H1 (cell line): ENCODE measurements at regions not wholly inside any gene's neighbourhood (a gene's known extent, or its start where the extent isn't known, plus 50 kb on each side); places are given as distances from the start of the nearest gene placed in this dataset.

ENCODE experiments used
- CTCF ChIA-PET: fragments of 300-600 bp; sonication (Branson Sonifier 250); formaldehyde crosslinking; loops from one replicate; lab custom pipeline; 2021; ENCODE audit not compliant: partially characterized antibody; lab: Charles Lee
- POLR2A ChIA-PET: fragments of 300-600 bp; sonication (Branson Sonifier 250); formaldehyde crosslinking; loops from one replicate; lab custom pipeline; 2021; ENCODE audit warnings: inconsistent platforms; ENCODE audit not compliant: partially characterized antibody; lab: Charles Lee
- DNase-seq, 2 experiments: peaks; one replicate each; pipeline versions ENCODE4 v3.0.0 to v3.0.0-alpha.2; 2010 to 2022; ENCODE audit warnings: low spot score in 2 of 2, low read depth in 1 of 2, mixed read lengths in 1 of 2
- FAIRE-seq: peaks from 2 replicates; lab custom pipeline; 2011; peaks lifted over from hg19 to GRCh38; lab: Jason Lieb, UNC
- H2AFZ ChIP-seq: 2 replicates; pipeline ENCODE4 v1.8.1; 2012; ENCODE audit warnings: low read length, inconsistent platforms
- H2AK5ac ChIP-seq: 2 replicates; pipeline ENCODE4 v1.6.1; 2013; ENCODE audit warnings: low read depth, low read length
- H2BK120ac ChIP-seq: replicated peaks from 2 replicates; pipeline ENCODE3; 2013; ENCODE audit warnings: low read depth, low read length, inconsistent platforms
- H2BK12ac ChIP-seq: 2 replicates; pipeline ENCODE4 v1.6.1; 2013; ENCODE audit warnings: low read depth, low read length
- H2BK15ac ChIP-seq: 2 replicates; pipeline ENCODE4 v1.6.1; 2013; ENCODE audit warnings: low read length
- H2BK20ac ChIP-seq: 2 replicates; pipeline ENCODE4 v1.6.1; 2013; ENCODE audit warnings: low read length
- H2BK5ac ChIP-seq: 2 replicates; pipeline ENCODE4 v1.6.1; 2013; ENCODE audit warnings: low read depth, low read length
- H3K14ac ChIP-seq: 2 replicates; pipeline ENCODE4 v1.6.1; 2013; ENCODE audit warnings: inconsistent platforms; ENCODE audit not compliant: insufficient read length
- H3K18ac ChIP-seq: 2 replicates; pipeline ENCODE4 v1.6.1; 2013; ENCODE audit warnings: low read length; ENCODE audit errors: extremely low read depth
- H3K23ac ChIP-seq: 2 replicates; pipeline ENCODE4 v1.6.1; 2013; ENCODE audit warnings: inconsistent platforms; ENCODE audit not compliant: insufficient read length
- H3K23me2 ChIP-seq: 2 replicates; pipeline ENCODE4 v1.6.1; 2013; ENCODE audit warnings: low read depth, low read length
- H3K27ac ChIP-seq: 2 replicates; pipeline ENCODE4 v1.6.1; 2011; ENCODE audit warnings: low read depth, low read length, inconsistent platforms
- H3K27me3 ChIP-seq, 4 experiments: replicated peaks in 1 of 4; 1 replicate in 1 of 4; 2 replicates in 3 of 4; pipeline versions ENCODE4 v1.6.1 to v1.8.1; 2011 to 2013; ENCODE audit warnings: low read length in 3 of 4, mild to moderate bottlenecking in 3 of 4, inconsistent platforms in 2 of 4, mixed read lengths in 2 of 4, moderate library complexity in 1 of 4; ENCODE audit not compliant: control insufficient read depth in 3 of 4, insufficient read depth in 3 of 4; ENCODE audit errors: extremely low read depth in 1 of 4
- H3K36me3 ChIP-seq, 4 experiments: 2 replicates each; pipeline versions ENCODE4 v1.6.1 to v1.8.1; 2011 to 2013; ENCODE audit warnings: mild to moderate bottlenecking in 4 of 4, low read length in 3 of 4, moderate library complexity in 2 of 4, control low read depth in 1 of 4, inconsistent platforms in 1 of 4; ENCODE audit not compliant: insufficient read depth in 4 of 4, control insufficient read depth in 2 of 4
- H3K4ac ChIP-seq: replicated peaks from 2 replicates; pipeline ENCODE3; 2013; ENCODE audit warnings: low read length, low read depth, mixed read lengths, inconsistent platforms; ENCODE audit not compliant: insufficient read length
- H3K4me1 ChIP-seq, 4 experiments: replicated peaks in 1 of 4; 1 replicate in 1 of 4; 2 replicates in 3 of 4; pipeline versions ENCODE4 v1.6.1 to v1.8.1; 2011 to 2013; ENCODE audit warnings: low read length in 3 of 4, inconsistent platforms in 2 of 4, mixed read lengths in 1 of 4; ENCODE audit not compliant: insufficient read depth in 4 of 4, control insufficient read depth in 3 of 4
- H3K4me2 ChIP-seq, 2 experiments: 2 replicates each; pipeline versions ENCODE4 v1.6.1 to v1.8.1; 2011 to 2013; ENCODE audit warnings: low read depth in 2 of 2, low read length in 2 of 2, control low read depth in 1 of 2, inconsistent platforms in 1 of 2, mild to moderate bottlenecking in 1 of 2; ENCODE audit not compliant: insufficient read depth in 1 of 2
- H3K4me3 ChIP-seq, 4 experiments: fragments of 200-600, 300-600 bp in 1 of 4; sonication (generic), shearing (Covaris generic), sonication (Bioruptor Twin) in 1 of 4; 2 replicates each; pipeline versions ENCODE4 v1.5.1 to v1.8.1; 2011 to 2016; ENCODE audit warnings: low read length in 4 of 4, low read depth in 3 of 4, control low read depth in 2 of 4, inconsistent platforms in 2 of 4, mild to moderate bottlenecking in 2 of 4, mixed read lengths in 1 of 4, moderate library complexity in 1 of 4; ENCODE audit not compliant: insufficient read depth in 2 of 4; ENCODE audit errors: extremely low read depth in 1 of 4
- H3K56ac ChIP-seq: replicated peaks from 2 replicates; pipeline ENCODE3; 2013; ENCODE audit warnings: low read depth, mild to moderate bottlenecking, mixed read lengths, low read length, inconsistent platforms; ENCODE audit not compliant: insufficient read length
- H3K79me1 ChIP-seq: 2 replicates; pipeline ENCODE4 v1.6.1; 2013; ENCODE audit warnings: low read depth, low read length, control low read depth
- H3K79me2 ChIP-seq, 2 experiments: 2 replicates each; pipeline versions ENCODE4 v1.6.1 to v1.8.1; 2012 to 2013; ENCODE audit warnings: low read length in 2 of 2, mild to moderate bottlenecking in 2 of 2, inconsistent platforms in 1 of 2; ENCODE audit not compliant: insufficient read depth in 2 of 2, control insufficient read depth in 1 of 2
- H3K9ac ChIP-seq, 4 experiments: replicated peaks in 1 of 4; 1 replicate in 1 of 4; 2 replicates in 3 of 4; pipeline versions ENCODE4 v1.6.1 to v1.8.1; 2011 to 2013; ENCODE audit warnings: low read depth in 3 of 4, low read length in 3 of 4, control low read depth in 2 of 4, mild to moderate bottlenecking in 2 of 4, moderate library complexity in 2 of 4, inconsistent platforms in 1 of 4; ENCODE audit errors: extremely low read depth in 1 of 4
- H3K9me3 ChIP-seq, 2 experiments: 2 replicates each; pipeline versions ENCODE4 v1.6.1 to v1.8.1; 2012 to 2013; ENCODE audit warnings: mild to moderate bottlenecking in 2 of 2, moderate library complexity in 2 of 2, control low read depth in 1 of 2, inconsistent platforms in 1 of 2, low read depth in 1 of 2, low read length in 1 of 2, mixed read lengths in 1 of 2; ENCODE audit not compliant: insufficient read depth in 2 of 2
- H4K20me1 ChIP-seq, 2 experiments: replicated peaks in 1 of 2; 2 replicates each; pipeline versions ENCODE3 to v1.8.1; 2011 to 2013; ENCODE audit warnings: inconsistent platforms in 2 of 2, low read length in 2 of 2, mild to moderate bottlenecking in 1 of 2; ENCODE audit not compliant: insufficient read depth in 2 of 2, control insufficient read depth in 1 of 2
- H4K5ac ChIP-seq: 2 replicates; pipeline ENCODE4 v1.6.1; 2013; ENCODE audit warnings: low read length, low read depth, mixed read lengths, inconsistent platforms; ENCODE audit not compliant: insufficient read length
- H4K8ac ChIP-seq: 2 replicates; pipeline ENCODE4 v1.8.0; 2013; ENCODE audit warnings: mild to moderate bottlenecking, moderate library complexity, low read length, inconsistent platforms; ENCODE audit not compliant: insufficient read depth; ENCODE audit errors: extremely low read depth
- H4K91ac ChIP-seq: replicated peaks from 2 replicates; pipeline ENCODE3; 2013; ENCODE audit warnings: low read length, mixed read lengths, inconsistent platforms; ENCODE audit not compliant: insufficient read length
- WGBS, 2 experiments: shearing (Covaris generic) in 1 of 2; methylation state at CpG; one replicate each; pipeline versions ENCODE4 v1.1.6 to v1.1.7; 2013 to 2015; ENCODE audit warnings: low lambda C conversion rate in 2 of 2, mixed read lengths in 2 of 2, inconsistent platforms in 1 of 2, low coverage in 1 of 2, missing lambda C conversion rate in 1 of 2; ENCODE audit not compliant: insufficient replicate concordance in 2 of 2, insufficient coverage in 1 of 2, insufficient read length in 1 of 2; ENCODE audit errors: extremely low coverage in 1 of 2, missing lambda C conversion rate in 1 of 2; 5-methylcytosine and 5-hydroxymethylcytosine counted together

DNA sequence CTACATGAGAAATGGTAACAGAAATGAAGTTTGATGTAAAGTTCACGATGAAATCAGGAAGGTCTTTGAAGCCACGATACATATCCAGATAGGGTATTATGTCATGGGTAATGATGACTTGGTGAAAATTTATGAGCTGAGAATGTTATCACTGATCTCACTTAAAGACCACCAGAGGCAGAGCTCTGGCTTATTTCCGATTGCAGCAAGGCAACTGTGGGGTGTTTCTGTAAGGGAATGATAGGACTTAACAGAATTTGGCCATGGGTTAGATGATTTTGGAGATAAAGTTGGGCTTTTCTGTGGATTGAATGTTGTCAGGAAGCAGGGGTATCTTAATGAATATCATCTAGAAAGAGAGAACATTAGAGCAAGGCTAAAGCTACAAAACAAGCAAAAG lies 508.4 kb downstream of the HDGFL1 start:
- Histone ChIP-seq H2BK120ac (no peak overlapping the region), H3K4ac (no peak overlapping the region), H3K4me1 (no peaks in the 10 kb centered on the region), H4K20me1 (no peaks in the 10 kb centered on the region), H3K18ac (no peak overlapping the region), H3K9me3 (no peaks in the 10 kb centered on the region; a peak in 1 of 4 replicates), H4K91ac (no peak overlapping the region), H3K23ac (no peak overlapping the region), H3K27ac (no peak overlapping the region), H4K5ac (no peak overlapping the region), H3K4me3 (no peak overlapping the region), H3K79me2 (no peaks in the 10 kb centered on the region), H3K56ac (no peak overlapping the region), H4K8ac (no peak overlapping the region), H2BK12ac (no peak overlapping the region), H2AK5ac (no peak overlapping the region), H3K36me3 (no peaks in the 10 kb centered on the region), H3K23me2 (no peaks in the 10 kb centered on the region), H3K27me3 (peaks cover 0 to 1% (median 0%) of the 10 kb centered on the region in 4 experiments; a peak in 1 of 7 replicates), H3K4me2 (no peak overlapping the region), H3K79me1 (no peaks in the 10 kb centered on the region), H2AFZ (no peak overlapping the region), H2BK15ac (no peak overlapping the region), H3K14ac (no peak overlapping the region), H3K9ac (no peak overlapping the region), H2BK5ac (no peak overlapping the region), H2BK20ac (no peak overlapping the region)
- ChIA-PET CTCF (interaction anchor here (0.7 to 1.2 kb wide), 3 partner anchors 10 to 1035 kb away, joined by 3 to 5 read pairs (median 5); no protein-coding TSS in a partner anchor), POLR2A (no interaction called here)
- no peak for DNase-seq
- 90% methylated on average over 3 of the region's 3 CpGs; no CpG with 5 or more reads in 1 of the 2 experiments for whole genome bisulfite sequencing, 2 experiments
- no peak for FAIRE-seq
